ENCODE measurements at regions not wholly inside any gene's neighbourhood (a gene's known extent, or its start where the extent isn't known, plus 50 kb on each side); places are given as distances from the start of the nearest gene placed in this dataset.
"Not testable (repeated sequence)": the region's sequence is repeated elsewhere in the genome, so short reads cannot be mapped to it uniquely, and the experiment has no call there.

- Histone ChIP-seq H3K27ac (ENCODE audit: low read depth, low read length) (no peak overlapping the region), H3K27me3 (ENCODE audit: control insufficient read depth in 1 of 2, insufficient read depth in 2 of 2, low read length in 2 of 2) (no peaks in the 10 kb centered on the region), H3K9me3 (ENCODE audit: control insufficient read depth in 1 of 2, low read length in 2 of 2) (no peaks in the 10 kb centered on the region), H3K36me3 (ENCODE audit: control insufficient read depth in 1 of 2, insufficient read depth in 2 of 2, low read length in 2 of 2) (no peaks in the 10 kb centered on the region), H3K4me1 (ENCODE audit: control insufficient read depth in 1 of 2, insufficient read depth in 2 of 2, low read length in 2 of 2) (peaks cover 32 to 36% of the 10 kb centered on the region in 2 donors), H3K4me3 (ENCODE audit: low read depth in 1 of 2, low read length in 2 of 2) (no peak overlapping the region), H3K9ac (ENCODE audit: low read depth in 1 of 2, low read length in 2 of 2) (no peak overlapping the region)
These were observed 74.6 kb upstream of the SLC22A23 start for GRCh38 chr6:3531481-3531880.

GRCh38 chr6:3530515-3530914, 73.7 kb upstream of the SLC22A23 start:
- H3K9me3 ChIP-seq (ENCODE audit: control insufficient read depth in 1 of 2, low read length in 2 of 2), result no peaks in the 10 kb centered on the region
- H3K9ac ChIP-seq (ENCODE audit: low read depth in 1 of 2, low read length in 2 of 2), result no peak overlapping the region
- H3K36me3 ChIP-seq (ENCODE audit: control insufficient read depth in 1 of 2, insufficient read depth in 2 of 2, low read length in 2 of 2), result no peaks in the 10 kb centered on the region
- H3K27me3 ChIP-seq (ENCODE audit: control insufficient read depth in 1 of 2, insufficient read depth in 2 of 2, low read length in 2 of 2), result no peaks in the 10 kb centered on the region
- H3K4me3 ChIP-seq (ENCODE audit: low read depth in 1 of 2, low read length in 2 of 2), result no peak overlapping the region
- H3K4me1 ChIP-seq (ENCODE audit: control insufficient read depth in 1 of 2, insufficient read depth in 2 of 2, low read length in 2 of 2), result peaks cover 26 to 30% of the 10 kb centered on the region in 2 donors
- H3K27ac ChIP-seq (ENCODE audit: low read depth, low read length), result no peak overlapping the region

- H3K36me3 ChIP-seq (ENCODE audit: control insufficient read depth in 1 of 2, insufficient read depth in 2 of 2, low read length in 2 of 2), result no peaks in the 10 kb centered on the region
These were observed 72.9 kb upstream of the SLC22A23 start for GRCh38 chr6:3529721-3530120.

GRCh38 chr6:3529232-3529631, 72.4 kb upstream of the SLC22A23 start:
- Histone ChIP-seq H3K4me3 (ENCODE audit: low read depth in 1 of 2, low read length in 2 of 2) (no peak overlapping the region), H3K9ac (ENCODE audit: low read depth in 1 of 2, low read length in 2 of 2) (no peak overlapping the region), H3K9me3 (ENCODE audit: control insufficient read depth in 1 of 2, low read length in 2 of 2) (no peaks in the 10 kb centered on the region), H3K4me1 (ENCODE audit: control insufficient read depth in 1 of 2, insufficient read depth in 2 of 2, low read length in 2 of 2) (peaks cover 18 to 19% of the 10 kb centered on the region in 2 donors), H3K27ac (ENCODE audit: low read depth, low read length) (no peak overlapping the region), H3K36me3 (ENCODE audit: control insufficient read depth in 1 of 2, insufficient read depth in 2 of 2, low read length in 2 of 2) (no peaks in the 10 kb centered on the region), H3K27me3 (ENCODE audit: control insufficient read depth in 1 of 2, insufficient read depth in 2 of 2, low read length in 2 of 2) (no peaks in the 10 kb centered on the region)

More at GRCh38 chr6:3529721-3530120, 72.9 kb upstream of the SLC22A23 start:
- Histone ChIP-seq H3K9me3 (ENCODE audit: control insufficient read depth in 1 of 2, low read length in 2 of 2) (no peaks in the 10 kb centered on the region), H3K9ac (ENCODE audit: low read depth in 1 of 2, low read length in 2 of 2) (no peak overlapping the region), H3K4me1 (ENCODE audit: control insufficient read depth in 1 of 2, insufficient read depth in 2 of 2, low read length in 2 of 2) (peaks cover 18 to 24% of the 10 kb centered on the region in 2 donors), H3K27ac (ENCODE audit: low read depth, low read length) (no peak overlapping the region), H3K4me3 (ENCODE audit: low read depth in 1 of 2, low read length in 2 of 2) (no peak overlapping the region), H3K27me3 (ENCODE audit: control insufficient read depth in 1 of 2, insufficient read depth in 2 of 2, low read length in 2 of 2) (no peaks in the 10 kb centered on the region)

GRCh38 chr6:3528081-3528671, 71.3 kb upstream of the SLC22A23 start:
- H3K4me3 ChIP-seq (ENCODE audit: low read depth in 1 of 2, low read length in 2 of 2); H3K9me3 ChIP-seq (ENCODE audit: control insufficient read depth in 1 of 2, low read length in 2 of 2); H3K27ac ChIP-seq (ENCODE audit: low read depth, low read length); H3K27me3 ChIP-seq (ENCODE audit: control insufficient read depth in 1 of 2, insufficient read depth in 2 of 2, low read length in 2 of 2); H3K9ac ChIP-seq (ENCODE audit: low read depth in 1 of 2, low read length in 2 of 2); H3K36me3 ChIP-seq (ENCODE audit: control insufficient read depth in 1 of 2, insufficient read depth in 2 of 2, low read length in 2 of 2): not testable (repeated sequence)
- peaks cover 11 to 17% of the 10 kb centered on the region in 2 donors for H3K4me1 ChIP-seq (ENCODE audit: control insufficient read depth in 1 of 2, insufficient read depth in 2 of 2, low read length in 2 of 2)

GRCh38 chr6:3527651-3527977, 70.8 kb upstream of the SLC22A23 start:
- H3K4me3 ChIP-seq (ENCODE audit: low read depth in 1 of 2, low read length in 2 of 2), result no peak overlapping the region
- H3K36me3 ChIP-seq (ENCODE audit: control insufficient read depth in 1 of 2, insufficient read depth in 2 of 2, low read length in 2 of 2), result no peaks in the 10 kb centered on the region
- H3K27ac ChIP-seq (ENCODE audit: low read depth, low read length), result no peak overlapping the region
- peaks cover 16 to 23% of the 10 kb centered on the region in 2 donors for H3K4me1 ChIP-seq (ENCODE audit: control insufficient read depth in 1 of 2, insufficient read depth in 2 of 2, low read length in 2 of 2)
- no peak overlapping the region for H3K9ac ChIP-seq (ENCODE audit: low read depth in 1 of 2, low read length in 2 of 2)
- no peaks in the 10 kb centered on the region for H3K9me3 ChIP-seq (ENCODE audit: control insufficient read depth in 1 of 2, low read length in 2 of 2)
- no peaks in the 10 kb centered on the region for H3K27me3 ChIP-seq (ENCODE audit: control insufficient read depth in 1 of 2, insufficient read depth in 2 of 2, low read length in 2 of 2)

GRCh38 chr6:3526962-3527650, 70.3 kb upstream of the SLC22A23 start:
- no peak overlapping the region for H3K27ac ChIP-seq (ENCODE audit: low read depth, low read length)
- H3K27me3 ChIP-seq (ENCODE audit: control insufficient read depth in 1 of 2, insufficient read depth in 2 of 2, low read length in 2 of 2), result no peaks in the 10 kb centered on the region

GRCh38 chr6:3525915-3526314, 69.1 kb upstream of the SLC22A23 start:
- Histone ChIP-seq H3K36me3 (ENCODE audit: control insufficient read depth in 1 of 2, insufficient read depth in 2 of 2, low read length in 2 of 2) (no peaks in the 10 kb centered on the region), H3K27ac (ENCODE audit: low read depth, low read length) (no peak overlapping the region), H3K9ac (ENCODE audit: low read depth in 1 of 2, low read length in 2 of 2) (no peak overlapping the region), H3K4me3 (ENCODE audit: low read depth in 1 of 2, low read length in 2 of 2) (no peak overlapping the region), H3K9me3 (ENCODE audit: control insufficient read depth in 1 of 2, low read length in 2 of 2) (no peaks in the 10 kb centered on the region), H3K4me1 (ENCODE audit: control insufficient read depth in 1 of 2, insufficient read depth in 2 of 2, low read length in 2 of 2) (peaks cover 21 to 25% of the 10 kb centered on the region in 2 donors), H3K27me3 (ENCODE audit: control insufficient read depth in 1 of 2, insufficient read depth in 2 of 2, low read length in 2 of 2) (no peaks in the 10 kb centered on the region)

More at GRCh38 chr6:3526962-3527650, 70.3 kb upstream of the SLC22A23 start:
- Histone ChIP-seq H3K4me3 (ENCODE audit: low read depth in 1 of 2, low read length in 2 of 2) (no peak overlapping the region), H3K4me1 (ENCODE audit: control insufficient read depth in 1 of 2, insufficient read depth in 2 of 2, low read length in 2 of 2) (peaks cover 21 to 25% of the 10 kb centered on the region in 2 donors), H3K36me3 (ENCODE audit: control insufficient read depth in 1 of 2, insufficient read depth in 2 of 2, low read length in 2 of 2) (no peaks in the 10 kb centered on the region), H3K9me3 (ENCODE audit: control insufficient read depth in 1 of 2, low read length in 2 of 2) (no peaks in the 10 kb centered on the region), H3K9ac (ENCODE audit: low read depth in 1 of 2, low read length in 2 of 2) (no peak overlapping the region)

GRCh38 chr6:3524456-3524855, 67.6 kb upstream of the SLC22A23 start:
- Histone ChIP-seq H3K36me3 (ENCODE audit: control insufficient read depth in 1 of 2, insufficient read depth in 2 of 2, low read length in 2 of 2) (no peaks in the 10 kb centered on the region), H3K4me3 (ENCODE audit: low read depth in 1 of 2, low read length in 2 of 2) (no peak overlapping the region), H3K4me1 (ENCODE audit: control insufficient read depth in 1 of 2, insufficient read depth in 2 of 2, low read length in 2 of 2) (peaks cover 13 to 15% of the 10 kb centered on the region in 2 donors), H3K27ac (ENCODE audit: low read depth, low read length) (no peak overlapping the region), H3K9ac (ENCODE audit: low read depth in 1 of 2, low read length in 2 of 2) (no peak overlapping the region), H3K27me3 (ENCODE audit: control insufficient read depth in 1 of 2, insufficient read depth in 2 of 2, low read length in 2 of 2) (no peaks in the 10 kb centered on the region), H3K9me3 (ENCODE audit: control insufficient read depth in 1 of 2, low read length in 2 of 2) (no peaks in the 10 kb centered on the region)

- Histone ChIP-seq H3K4me1 (ENCODE audit: control insufficient read depth in 1 of 2, insufficient read depth in 2 of 2, low read length in 2 of 2) (peaks cover 11 to 13% of the 10 kb centered on the region in 2 donors), H3K4me3 (ENCODE audit: low read depth in 1 of 2, low read length in 2 of 2) (no peak overlapping the region), H3K27me3 (ENCODE audit: control insufficient read depth in 1 of 2, insufficient read depth in 2 of 2, low read length in 2 of 2) (no peaks in the 10 kb centered on the region), H3K27ac (ENCODE audit: low read depth, low read length) (no peak overlapping the region), H3K9me3 (ENCODE audit: control insufficient read depth in 1 of 2, low read length in 2 of 2) (no peaks in the 10 kb centered on the region), H3K9ac (ENCODE audit: low read depth in 1 of 2, low read length in 2 of 2) (no peak overlapping the region), H3K36me3 (ENCODE audit: control insufficient read depth in 1 of 2, insufficient read depth in 2 of 2, low read length in 2 of 2) (no peaks in the 10 kb centered on the region)
These were observed 67.1 kb upstream of the SLC22A23 start for GRCh38 chr6:3523966-3524365.
